MM.1S (cell line): ENCODE measurements at regions not wholly inside any gene's neighbourhood (a gene's known extent, or its start where the extent isn't known, plus 50 kb on each side); places are given as distances from the start of the nearest gene placed in this dataset.

Experiments
- EZH2 ChIP-seq: fragments of 300-600 bp; sonication (generic); optimal IDR thresholded peaks from 2 replicates; pipeline ENCODE3; 2017; ENCODE audit warnings: low read depth, mild to moderate bottlenecking, antibody characterized with exemption, low read length, mixed read lengths
- EZH2phosphoT487 ChIP-seq: fragments of 300-600 bp; sonication (generic); IDR thresholded peaks from 2 replicates; pipeline ENCODE4 v1.6.1; 2018; ENCODE audit warnings: antibody characterized with exemption, low read length
- TF ChIP-seq, protein P1 (sequence below): fragments of 300-600 bp; sonication (generic); IDR thresholded peaks from 2 replicates; pipeline ENCODE4 v1.5.1; 2016; ENCODE audit warnings: antibody characterized with exemption, low read length, mixed read lengths

DNA sequence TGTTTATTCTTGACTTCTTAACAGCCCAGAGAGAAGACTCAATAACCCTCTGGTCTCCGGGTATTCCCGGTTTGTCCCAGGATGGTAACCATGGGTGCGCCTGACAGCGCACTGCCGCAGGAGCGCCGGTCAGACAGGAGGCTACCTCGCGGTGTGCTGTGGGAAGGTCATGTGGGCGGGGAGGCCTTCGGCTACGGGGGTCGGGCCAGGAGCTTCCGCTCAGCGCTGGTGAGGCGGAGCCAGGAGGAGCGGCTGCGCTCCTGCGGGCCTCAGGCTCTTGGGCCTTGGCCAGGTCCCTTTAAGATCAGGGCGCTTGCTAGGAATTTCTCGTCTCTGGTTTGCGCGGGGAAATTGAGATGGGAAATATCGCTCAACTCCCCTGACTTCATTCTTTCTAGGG is 182.3 kb upstream of the NDN start:
- no peak for TF ChIP-seq EZH2phosphoT487
- TF ChIP-seq, protein P1, sequence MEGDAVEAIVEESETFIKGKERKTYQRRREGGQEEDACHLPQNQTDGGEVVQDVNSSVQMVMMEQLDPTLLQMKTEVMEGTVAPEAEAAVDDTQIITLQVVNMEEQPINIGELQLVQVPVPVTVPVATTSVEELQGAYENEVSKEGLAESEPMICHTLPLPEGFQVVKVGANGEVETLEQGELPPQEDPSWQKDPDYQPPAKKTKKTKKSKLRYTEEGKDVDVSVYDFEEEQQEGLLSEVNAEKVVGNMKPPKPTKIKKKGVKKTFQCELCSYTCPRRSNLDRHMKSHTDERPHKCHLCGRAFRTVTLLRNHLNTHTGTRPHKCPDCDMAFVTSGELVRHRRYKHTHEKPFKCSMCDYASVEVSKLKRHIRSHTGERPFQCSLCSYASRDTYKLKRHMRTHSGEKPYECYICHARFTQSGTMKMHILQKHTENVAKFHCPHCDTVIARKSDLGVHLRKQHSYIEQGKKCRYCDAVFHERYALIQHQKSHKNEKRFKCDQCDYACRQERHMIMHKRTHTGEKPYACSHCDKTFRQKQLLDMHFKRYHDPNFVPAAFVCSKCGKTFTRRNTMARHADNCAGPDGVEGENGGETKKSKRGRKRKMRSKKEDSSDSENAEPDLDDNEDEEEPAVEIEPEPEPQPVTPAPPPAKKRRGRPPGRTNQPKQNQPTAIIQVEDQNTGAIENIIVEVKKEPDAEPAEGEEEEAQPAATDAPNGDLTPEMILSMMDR = no peak
- no peak for TF ChIP-seq EZH2
